LNCAP (cell line): ENCODE measurements at regions not wholly inside any gene's neighbourhood (a gene's known extent, or its start where the extent isn't known, plus 50 kb on each side); places are given as distances from the start of the nearest gene placed in this dataset.

Experiments
- TF ChIP-seq, protein P1 (sequence below): fragments of 450-650 bp; IDR thresholded peaks from 2 replicates; pipeline ENCODE4 v1.5.1; 2017; ENCODE audit warnings: mild to moderate bottlenecking

- TF ChIP-seq, protein P1, sequence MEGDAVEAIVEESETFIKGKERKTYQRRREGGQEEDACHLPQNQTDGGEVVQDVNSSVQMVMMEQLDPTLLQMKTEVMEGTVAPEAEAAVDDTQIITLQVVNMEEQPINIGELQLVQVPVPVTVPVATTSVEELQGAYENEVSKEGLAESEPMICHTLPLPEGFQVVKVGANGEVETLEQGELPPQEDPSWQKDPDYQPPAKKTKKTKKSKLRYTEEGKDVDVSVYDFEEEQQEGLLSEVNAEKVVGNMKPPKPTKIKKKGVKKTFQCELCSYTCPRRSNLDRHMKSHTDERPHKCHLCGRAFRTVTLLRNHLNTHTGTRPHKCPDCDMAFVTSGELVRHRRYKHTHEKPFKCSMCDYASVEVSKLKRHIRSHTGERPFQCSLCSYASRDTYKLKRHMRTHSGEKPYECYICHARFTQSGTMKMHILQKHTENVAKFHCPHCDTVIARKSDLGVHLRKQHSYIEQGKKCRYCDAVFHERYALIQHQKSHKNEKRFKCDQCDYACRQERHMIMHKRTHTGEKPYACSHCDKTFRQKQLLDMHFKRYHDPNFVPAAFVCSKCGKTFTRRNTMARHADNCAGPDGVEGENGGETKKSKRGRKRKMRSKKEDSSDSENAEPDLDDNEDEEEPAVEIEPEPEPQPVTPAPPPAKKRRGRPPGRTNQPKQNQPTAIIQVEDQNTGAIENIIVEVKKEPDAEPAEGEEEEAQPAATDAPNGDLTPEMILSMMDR: no peak
Measured at GRCh38 chr10:63712717-63713115, 191.5 kb downstream of the REEP3 start.

GRCh38 chr10:63713191-63714144 lies 192.3 kb downstream of the REEP3 start:
- TF ChIP-seq, protein P1: no peak

DNA sequence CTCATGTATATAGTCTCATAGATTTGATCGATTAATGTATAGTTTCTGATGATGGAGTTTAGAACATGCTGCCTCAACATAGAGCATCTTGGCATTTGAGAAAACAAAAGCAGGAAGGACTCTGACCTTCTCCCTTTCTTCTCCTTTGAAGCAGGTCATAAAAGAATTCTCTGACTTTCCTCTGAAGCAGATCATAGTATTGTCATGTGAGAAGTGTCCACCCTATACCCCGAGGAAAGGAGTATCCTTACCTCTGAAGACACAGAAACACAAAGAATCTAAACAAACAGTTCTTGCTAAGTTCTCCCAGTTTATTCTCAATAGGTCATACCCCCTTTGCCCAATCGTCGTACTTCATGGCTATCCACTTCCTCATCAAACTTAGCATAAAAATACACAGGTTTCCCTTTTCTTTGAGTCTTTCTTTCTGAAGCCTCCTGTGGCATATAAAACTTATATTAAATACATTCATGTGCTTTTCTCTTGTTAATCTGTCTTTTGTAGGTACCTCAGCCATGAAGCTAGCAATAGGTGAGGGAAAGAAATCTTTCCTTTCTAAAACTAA lies 194.9 kb downstream of the REEP3 start:
- TF ChIP-seq, protein P1: no peak

DNA sequence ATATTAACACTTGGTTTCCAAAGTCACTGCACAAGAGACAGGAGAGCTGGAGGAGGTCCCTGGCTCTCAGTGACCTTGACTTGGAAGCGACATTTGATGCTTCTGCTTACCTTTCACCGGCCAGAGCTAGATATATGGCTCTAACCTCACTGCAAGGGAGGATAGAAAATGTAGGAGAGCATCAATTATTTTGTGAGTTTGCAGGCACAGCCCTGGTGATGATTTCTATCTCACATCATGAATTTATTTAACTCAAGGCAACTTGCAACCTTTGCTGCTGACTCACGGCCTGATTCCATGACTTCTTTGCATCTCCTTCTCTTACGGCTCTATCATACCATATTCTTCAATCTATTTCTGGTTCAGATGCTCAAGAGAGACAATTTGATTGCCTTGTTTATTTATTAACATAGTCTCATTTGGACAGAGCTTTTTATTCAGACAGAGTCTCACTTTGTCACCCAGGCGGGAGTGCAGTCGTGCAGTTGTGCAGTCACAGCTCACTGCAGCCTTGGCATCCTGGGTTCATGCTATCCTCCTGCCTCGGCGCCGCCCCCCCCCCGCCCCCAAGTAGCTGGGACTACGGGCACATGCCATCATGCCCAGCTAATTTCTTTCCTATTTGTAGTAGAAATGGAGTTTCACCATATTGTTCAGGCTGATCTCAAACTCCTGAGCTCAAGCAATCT lies 196.0 kb downstream of the REEP3 start:
- TF ChIP-seq, protein P1: no peak

DNA sequence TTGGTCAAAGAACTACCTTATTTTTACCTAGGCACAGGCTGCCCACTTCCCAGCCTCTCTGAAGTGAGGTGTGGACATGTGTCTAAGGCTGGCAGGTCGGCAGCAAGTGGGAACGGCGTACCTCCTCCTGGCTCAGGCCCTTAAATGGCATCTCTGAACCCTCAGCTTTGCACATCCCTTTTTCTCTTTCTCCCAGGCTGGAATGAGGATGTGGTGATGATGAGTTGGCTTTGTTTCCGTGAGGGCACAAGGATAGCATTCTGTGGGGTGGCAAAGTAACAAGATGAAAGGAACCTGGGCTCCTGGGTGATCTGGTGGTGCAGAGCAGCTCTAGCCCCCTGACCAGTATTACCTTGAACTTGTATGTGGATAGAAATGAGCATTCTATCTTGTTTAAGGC lies 196.8 kb downstream of the REEP3 start:
- TF ChIP-seq, protein P1: no peak

DNA sequence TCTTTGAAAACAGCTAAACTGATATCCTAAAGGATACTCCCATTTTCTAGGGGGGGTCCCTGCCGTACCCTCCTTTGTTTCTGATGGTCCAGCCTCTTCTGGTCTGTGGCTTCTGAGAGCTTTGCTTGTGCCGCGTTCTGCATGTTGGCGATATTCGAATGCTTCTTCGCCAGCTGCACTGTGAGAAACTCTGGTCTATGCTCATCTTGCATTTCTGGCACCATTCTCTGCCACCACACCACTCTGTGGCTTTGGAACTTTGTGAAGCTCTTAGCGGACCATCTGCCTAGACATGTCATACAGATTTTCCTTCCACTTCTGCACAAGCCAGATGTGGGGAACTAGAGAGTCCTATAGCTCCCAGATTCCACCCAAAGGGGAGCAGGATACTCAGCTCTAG lies 197.2 kb downstream of the REEP3 start:
- TF ChIP-seq, protein P1: no peak

DNA sequence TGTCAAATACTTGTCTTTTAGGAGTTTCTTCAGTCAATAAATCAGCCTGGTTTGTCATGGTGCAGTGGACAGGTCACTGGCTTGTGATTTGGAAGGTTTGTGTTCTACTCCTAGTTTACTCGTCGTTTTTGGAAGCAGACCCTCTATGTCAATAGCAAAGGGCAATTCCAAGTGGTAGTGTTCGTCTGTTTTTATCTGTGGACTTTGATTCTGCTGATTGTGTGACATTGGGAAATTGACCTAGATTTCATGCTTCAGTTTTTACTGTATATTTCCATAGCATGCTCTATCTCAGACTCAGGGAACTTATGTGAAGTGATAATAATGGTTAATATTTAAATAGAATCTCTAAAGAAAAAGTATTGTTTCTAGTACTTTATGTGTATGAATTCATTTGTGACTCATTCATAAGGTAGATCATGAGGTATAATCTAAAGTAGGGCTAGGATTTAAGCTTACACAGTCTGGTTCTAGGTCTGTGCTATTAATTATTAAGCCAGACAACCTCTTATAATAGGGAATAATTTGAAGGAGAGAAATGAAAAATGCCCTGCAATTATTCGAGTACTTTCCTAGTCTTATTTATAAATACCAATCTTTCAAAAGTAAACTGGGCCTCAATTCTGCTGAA lies 198.1 kb downstream of the REEP3 start:
- TF ChIP-seq, protein P1: no peak
